ENCODE measurements at regions not wholly inside any gene's neighbourhood (a gene's known extent, or its start where the extent isn't known, plus 50 kb on each side); places are given as distances from the start of the nearest gene placed in this dataset.

DNA sequence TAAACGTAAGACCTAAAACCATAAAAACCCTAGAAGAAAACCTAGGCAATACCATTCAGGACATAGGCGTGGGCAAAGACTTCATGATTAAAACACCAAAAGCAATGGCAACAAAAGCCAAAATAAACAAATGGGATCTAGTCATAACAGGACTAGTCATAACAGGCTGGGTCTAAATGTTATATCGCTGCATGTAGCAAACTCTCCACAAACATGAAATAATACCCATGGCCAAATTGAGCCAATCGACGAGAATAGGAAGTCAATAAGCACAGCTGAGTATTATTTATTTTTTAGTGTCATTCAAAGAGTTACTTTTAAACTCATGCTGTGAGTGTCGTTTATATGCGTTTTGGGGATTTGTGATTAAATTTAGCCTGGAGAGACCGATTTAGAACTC, 225.1 kb downstream of the TFEC start:
- TF ChIP-seq, protein P1, sequence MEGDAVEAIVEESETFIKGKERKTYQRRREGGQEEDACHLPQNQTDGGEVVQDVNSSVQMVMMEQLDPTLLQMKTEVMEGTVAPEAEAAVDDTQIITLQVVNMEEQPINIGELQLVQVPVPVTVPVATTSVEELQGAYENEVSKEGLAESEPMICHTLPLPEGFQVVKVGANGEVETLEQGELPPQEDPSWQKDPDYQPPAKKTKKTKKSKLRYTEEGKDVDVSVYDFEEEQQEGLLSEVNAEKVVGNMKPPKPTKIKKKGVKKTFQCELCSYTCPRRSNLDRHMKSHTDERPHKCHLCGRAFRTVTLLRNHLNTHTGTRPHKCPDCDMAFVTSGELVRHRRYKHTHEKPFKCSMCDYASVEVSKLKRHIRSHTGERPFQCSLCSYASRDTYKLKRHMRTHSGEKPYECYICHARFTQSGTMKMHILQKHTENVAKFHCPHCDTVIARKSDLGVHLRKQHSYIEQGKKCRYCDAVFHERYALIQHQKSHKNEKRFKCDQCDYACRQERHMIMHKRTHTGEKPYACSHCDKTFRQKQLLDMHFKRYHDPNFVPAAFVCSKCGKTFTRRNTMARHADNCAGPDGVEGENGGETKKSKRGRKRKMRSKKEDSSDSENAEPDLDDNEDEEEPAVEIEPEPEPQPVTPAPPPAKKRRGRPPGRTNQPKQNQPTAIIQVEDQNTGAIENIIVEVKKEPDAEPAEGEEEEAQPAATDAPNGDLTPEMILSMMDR (IDR thresholded peaks at IDR 0.05), result no peak
- no peak for TF ChIP-seq POLR2A (IDR thresholded peaks at IDR 0.05)
- no peak for TF ChIP-seq POLR2AphosphoS5 (IDR thresholded peaks at IDR 0.05)

Data from suprapubic skin (tissue), 4 donors.